Vagina (tissue), 2 donors: ENCODE measurements at regions not wholly inside any gene's neighbourhood (a gene's known extent, or its start where the extent isn't known, plus 50 kb on each side); places are given as distances from the start of the nearest gene placed in this dataset.

ENCODE experiments used
- DNase-seq, 2 donors: peaks; one replicate each; pipeline ENCODE4 v3.0.0-alpha.2; 2017; ENCODE audit errors: extremely low spot score in 2 of 2
- H3K27ac ChIP-seq: fragments of 200-600 bp; sonication (generic); one replicate; pipeline ENCODE4 v1.5.1; 2019
- H3K27me3 ChIP-seq: fragments of 200-600 bp; sonication (generic); one replicate; pipeline ENCODE4 v1.5.1; 2019
- H3K36me3 ChIP-seq, 2 donors: fragments of 200-600 bp; sonication (generic); one replicate each; pipeline ENCODE4 v1.5.1; 2017 to 2019
- H3K4me1 ChIP-seq: fragments of 200-600 bp; sonication (generic); one replicate; pipeline ENCODE4 v1.5.1; 2019
- H3K4me3 ChIP-seq, 2 donors: fragments of 200-600 bp; sonication (generic); 1 replicate in 1 of 2; 2 replicates in 1 of 2; pipeline ENCODE4 v1.5.1; 2016 to 2019
- H3K9me3 ChIP-seq: fragments of 200-600 bp; sonication (generic); one replicate; pipeline ENCODE4 v1.5.1; 2019
- CTCF ChIP-seq, 3 experiments: fragments of 450-650 bp in 2 of 3; fragments of 200-600 bp in 1 of 3; sonication (generic) in 1 of 3; IDR thresholded peaks; one replicate each; pipeline ENCODE4 v1.5.1; 2017 to 2019; ENCODE audit warnings: antibody characterized with exemption in 3 of 3, mild to moderate bottlenecking in 2 of 3, moderate library complexity in 2 of 3
- POLR2A ChIP-seq, 2 donors: fragments of 450-650 bp; IDR thresholded peaks; one replicate each; pipeline ENCODE4 v1.6.1; 2017; ENCODE audit warnings: antibody characterized with exemption in 2 of 2, mild to moderate bottlenecking in 2 of 2, moderate library complexity in 2 of 2
- POLR2AphosphoS5 ChIP-seq, 2 donors: sonication (generic); formaldehyde crosslinking; IDR thresholded peaks; one replicate each; pipeline ENCODE4 v1.9.0; 2017; ENCODE audit warnings: antibody characterized with exemption in 2 of 2, mild to moderate bottlenecking in 2 of 2, low read depth in 1 of 2; ENCODE audit not compliant: insufficient read depth in 1 of 2
- intact Hi-C: fragments of 100-400 bp; cut with DNase I; formaldehyde crosslinking; loops from one replicate; pipeline ENCODE4 v1.15.1; 2023

GRCh38 chr7:52382731-52383130 is 652.7 kb upstream of the POM121L12 start:
- H3K27ac ChIP-seq: no peak overlapping the region
- intact Hi-C loops: no loop called here
- H3K36me3 ChIP-seq: no peaks in the 10 kb centered on the region
- no peaks in the 10 kb centered on the region for H3K9me3 ChIP-seq
- H3K4me3 ChIP-seq: no peak overlapping the region
- TF ChIP-seq POLR2AphosphoS5 (IDR thresholded peaks at IDR 0.05; ENCODE audit: insufficient read depth in 1 of 2, low read depth in 1 of 2) (no peak), POLR2A (IDR thresholded peaks at IDR 0.05) (no peak), CTCF (IDR thresholded peaks at IDR 0.05) (no peak)
- no peaks in the 10 kb centered on the region for H3K4me1 ChIP-seq
- no peak for DNase-seq
- H3K27me3 ChIP-seq: no peaks in the 10 kb centered on the region

GRCh38 chr7:52369922-52370321 is 665.5 kb upstream of the POM121L12 start:
- DNase-seq: no peak
- Histone ChIP-seq H3K27ac (no peak overlapping the region), H3K4me1 (no peaks in the 10 kb centered on the region), H3K36me3 (no peaks in the 10 kb centered on the region), H3K4me3 (no peak overlapping the region), H3K9me3 (no peaks in the 10 kb centered on the region), H3K27me3 (no peaks in the 10 kb centered on the region)
- TF ChIP-seq POLR2AphosphoS5 (IDR thresholded peaks at IDR 0.05; ENCODE audit: insufficient read depth in 1 of 2, low read depth in 1 of 2): no peak
- no peak for TF ChIP-seq POLR2A (IDR thresholded peaks at IDR 0.05)
- TF ChIP-seq CTCF (IDR thresholded peaks at IDR 0.05): no peak
- intact Hi-C loops: no loop called here

GRCh38 chr7:52365349-52365748 is 670.1 kb upstream of the POM121L12 start:
- Histone ChIP-seq H3K27me3 (no peaks in the 10 kb centered on the region), H3K27ac (no peak overlapping the region), H3K9me3 (no peaks in the 10 kb centered on the region), H3K4me1 (no peaks in the 10 kb centered on the region), H3K4me3 (no peak overlapping the region), H3K36me3 (no peaks in the 10 kb centered on the region)
- TF ChIP-seq CTCF (IDR thresholded peaks at IDR 0.05): no peak
- TF ChIP-seq POLR2AphosphoS5 (IDR thresholded peaks at IDR 0.05; ENCODE audit: insufficient read depth in 1 of 2, low read depth in 1 of 2): no peak
- TF ChIP-seq POLR2A (IDR thresholded peaks at IDR 0.05): no peak
- intact Hi-C loops: no loop called here
- no peak for DNase-seq

- H3K27me3 ChIP-seq: no peaks in the 10 kb centered on the region
Observed at GRCh38 chr7:52362521-52362920, 672.9 kb upstream of the POM121L12 start.

GRCh38 chr7:52360541-52360940 is 674.9 kb upstream of the POM121L12 start:
- TF ChIP-seq POLR2A (IDR thresholded peaks at IDR 0.05): no peak
- no peak for TF ChIP-seq POLR2AphosphoS5 (IDR thresholded peaks at IDR 0.05; ENCODE audit: insufficient read depth in 1 of 2, low read depth in 1 of 2)
- no peak for TF ChIP-seq CTCF (IDR thresholded peaks at IDR 0.05)
- Histone ChIP-seq H3K27me3 (no peaks in the 10 kb centered on the region), H3K27ac (no peak overlapping the region), H3K4me3 (no peak overlapping the region), H3K36me3 (no peaks in the 10 kb centered on the region), H3K4me1 (no peaks in the 10 kb centered on the region), H3K9me3 (no peaks in the 10 kb centered on the region)
- intact Hi-C loops: no loop called here
- no peak for DNase-seq

More at GRCh38 chr7:52362521-52362920, 672.9 kb upstream of the POM121L12 start:
- Histone ChIP-seq H3K36me3 (no peaks in the 10 kb centered on the region), H3K4me3 (no peak overlapping the region), H3K9me3 (no peaks in the 10 kb centered on the region), H3K4me1 (no peaks in the 10 kb centered on the region), H3K27ac (no peak overlapping the region)
- no peak for DNase-seq
- no peak for TF ChIP-seq POLR2AphosphoS5 (IDR thresholded peaks at IDR 0.05; ENCODE audit: insufficient read depth in 1 of 2, low read depth in 1 of 2)
- TF ChIP-seq POLR2A (IDR thresholded peaks at IDR 0.05): no peak
- TF ChIP-seq CTCF (IDR thresholded peaks at IDR 0.05): no peak
- intact Hi-C loops: no loop called here
